Endothelial cell of umbilical vein (primary cell): ENCODE measurements at regions not wholly inside any gene's neighbourhood (a gene's known extent, or its start where the extent isn't known, plus 50 kb on each side); places are given as distances from the start of the nearest gene placed in this dataset.

Source experiments
- BruUV-seq: library from RNA; stranded (reverse); fragments of 400-500 nt; replicated peaks from 2 replicates; lab custom pipeline; 2021; lab: Mats Ljungman, UMichigan
- CTCF ChIA-PET: fragments of 300-600, 350-600 bp; sonication (Branson Sonifier 250); formaldehyde crosslinking; loops from one replicate; lab custom pipeline; 2021; ENCODE audit warnings: antibody characterized with exemption, inconsistent platforms; lab: Charles Lee
- POLR2A ChIA-PET: fragments of 300-600, 350-600 bp; sonication (Branson Sonifier 250); formaldehyde crosslinking; loops from one replicate; lab custom pipeline; 2021; ENCODE audit warnings: antibody characterized with exemption, inconsistent platforms; lab: Charles Lee
- DNase-seq: peaks from one replicate; pipeline ENCODE4 v3.0.0-alpha.2; 2011; ENCODE audit warnings: low read depth, low spot score
- FAIRE-seq: peaks from 2 replicates; lab custom pipeline; 2011; peaks lifted over from hg19 to GRCh38; lab: Jason Lieb, UNC
- H2AFZ ChIP-seq: 2 replicates; pipeline ENCODE4 v1.6.0; 2012; ENCODE audit warnings: low read depth, low read length, control low read depth, inconsistent platforms
- H3K27ac ChIP-seq: 2 replicates; pipeline ENCODE4 v1.5.1; 2011; ENCODE audit warnings: low read depth, mild to moderate bottlenecking, control low read depth, low read length, moderate library complexity; ENCODE audit not compliant: insufficient read depth
- H3K27me3 ChIP-seq, 2 experiments: 2 replicates each; pipeline versions ENCODE4 v1.6.0 to v1.6.1; 2011; ENCODE audit warnings: low read length in 2 of 2, mixed read lengths in 1 of 2; ENCODE audit not compliant: control insufficient read depth in 2 of 2, insufficient read depth in 2 of 2
- H3K36me3 ChIP-seq, 2 experiments: 2 replicates in 1 of 2; 3 replicates in 1 of 2; pipeline ENCODE4 v1.5.1; 2011; ENCODE audit warnings: low read length in 2 of 2, mild to moderate bottlenecking in 1 of 2, moderate library complexity in 1 of 2; ENCODE audit not compliant: control insufficient read depth in 2 of 2, insufficient read depth in 2 of 2; ENCODE audit errors: extremely low read depth in 1 of 2
- H3K4me1 ChIP-seq: 3 replicates; pipeline ENCODE4 v1.5.1; 2011; ENCODE audit warnings: mild to moderate bottlenecking, low read length; ENCODE audit not compliant: control insufficient read depth, insufficient read depth; ENCODE audit errors: extremely low read depth
- H3K4me2 ChIP-seq: 2 replicates; pipeline ENCODE4 v1.6.1; 2011; ENCODE audit warnings: low read length, control low read depth, mixed read lengths; ENCODE audit not compliant: insufficient read depth
- H3K4me3 ChIP-seq, 3 experiments: fragments of 200-600 bp in 1 of 3; sonication (generic), shearing (Covaris generic) in 1 of 3; replicated peaks in 1 of 3; 2 replicates each; pipeline ENCODE4 v1.5.1; 2011 to 2016; ENCODE audit warnings: control low read depth in 3 of 3, low read length in 3 of 3, mild to moderate bottlenecking in 2 of 3, inconsistent platforms in 1 of 3, low read depth in 1 of 3, moderate library complexity in 1 of 3; ENCODE audit not compliant: insufficient read depth in 1 of 3
- H3K79me2 ChIP-seq: 2 replicates; pipeline ENCODE4 v1.6.0; 2012; ENCODE audit warnings: low read length, inconsistent platforms; ENCODE audit not compliant: control insufficient read depth, insufficient read depth
- H3K9ac ChIP-seq: replicated peaks from 2 replicates; pipeline ENCODE3; 2011; ENCODE audit warnings: low read length, control low read depth; ENCODE audit not compliant: insufficient read depth; ENCODE audit errors: extremely low read depth
- H3K9me1 ChIP-seq: replicated peaks from 3 replicates; pipeline ENCODE4 v1.6.0; 2011; ENCODE audit warnings: mild to moderate bottlenecking, low read length; ENCODE audit not compliant: control insufficient read depth, insufficient read depth; ENCODE audit errors: extremely low read depth
- H3K9me3 ChIP-seq: replicated peaks from 2 replicates; pipeline ENCODE4 v1.5.1; 2012; ENCODE audit warnings: low read length, inconsistent platforms; ENCODE audit not compliant: control insufficient read depth, insufficient read depth
- H4K20me1 ChIP-seq: replicated peaks from 2 replicates; pipeline ENCODE3; 2011; ENCODE audit warnings: mild to moderate bottlenecking, low read length; ENCODE audit not compliant: control insufficient read depth, insufficient read depth; ENCODE audit errors: extremely low read depth
- CTCF ChIP-seq, 2 donors: IDR thresholded peaks; 1 replicate in 1 of 2; 2 replicates in 1 of 2; pipeline ENCODE4 v1.5.1; 2011; ENCODE audit warnings: low read length in 2 of 2, mild to moderate bottlenecking in 2 of 2, moderate library complexity in 2 of 2, control low read depth in 1 of 2, inconsistent platforms in 1 of 2, low read depth in 1 of 2; ENCODE audit not compliant: insufficient read depth in 1 of 2; ENCODE audit errors: extremely low read depth in 1 of 2
- EZH2 ChIP-seq: IDR thresholded peaks from 2 replicates; pipeline ENCODE4 v1.6.1; 2012; ENCODE audit warnings: borderline replicate concordance, low read depth, mild to moderate bottlenecking, moderate library complexity, low read length, inconsistent platforms; ENCODE audit not compliant: severe bottlenecking
- FOS ChIP-seq: IDR thresholded peaks from 2 replicates; pipeline ENCODE4 v1.6.1; 2011; ENCODE audit warnings: mild to moderate bottlenecking, low read length, moderate library complexity, borderline replicate concordance; ENCODE audit not compliant: insufficient read depth
- GATA2 ChIP-seq: IDR thresholded peaks from 2 replicates; pipeline ENCODE4 v1.7.0; 2011; ENCODE audit warnings: low read depth, mild to moderate bottlenecking, moderate library complexity, mixed read lengths, low read length; ENCODE audit not compliant: insufficient read length, insufficient read depth
- JUN ChIP-seq: IDR thresholded peaks from 2 replicates; pipeline ENCODE4 v1.6.1; 2011; ENCODE audit warnings: borderline replicate concordance, low read depth; ENCODE audit not compliant: insufficient read length, insufficient read depth
- MAX ChIP-seq: IDR thresholded peaks from 2 replicates; pipeline ENCODE4 v1.6.1; 2011; ENCODE audit not compliant: insufficient read depth, insufficient read length
- MYC ChIP-seq: IDR thresholded peaks from one replicate; pipeline ENCODE4 v1.6.1; 2011; ENCODE audit warnings: mild to moderate bottlenecking, low read depth, low read length
- POLR2A ChIP-seq: IDR thresholded peaks from 2 replicates; pipeline ENCODE4 v1.6.1; 2012; ENCODE audit warnings: low read depth, mild to moderate bottlenecking, control low read depth, low read length
- POLR2AphosphoS5 ChIP-seq: IDR thresholded peaks from 2 replicates; pipeline ENCODE4 v1.6.1; 2012; ENCODE audit warnings: low read depth, mild to moderate bottlenecking, control low read depth, low read length, moderate library complexity; ENCODE audit not compliant: insufficient read depth
- dilution Hi-C: fragments of 300-500 bp; cut with MboI; formaldehyde crosslinking; loops from one replicate; pipeline ENCODE4 v1.15.0; 2019; ENCODE audit warnings: low sequenced_read_pairs; ENCODE audit not compliant: extremely low pct_ligation_motif_present
- intact Hi-C: fragments of 100-400 bp; cut with micrococcal nuclease; formaldehyde crosslinking; loops from one replicate; pipeline ENCODE4 v1.10.0; 2022

DNA sequence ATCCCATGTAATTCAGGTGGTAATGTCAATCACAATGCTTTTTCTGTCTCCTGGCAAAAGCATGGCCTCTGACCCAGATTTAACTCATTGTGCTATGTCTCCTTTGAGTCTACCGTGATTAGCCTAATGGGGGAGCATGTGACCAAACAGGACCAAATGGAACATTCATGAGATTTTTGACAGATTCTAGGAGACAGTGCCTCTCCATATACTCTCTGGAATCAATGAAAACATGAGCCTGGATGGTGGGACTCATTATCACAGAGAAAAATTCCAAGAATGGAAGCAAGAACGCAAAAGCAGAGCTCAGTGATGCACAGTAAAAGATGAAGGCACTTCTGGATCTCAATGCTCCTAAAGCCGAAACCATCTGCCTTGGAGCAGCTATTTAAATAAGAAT is 307.9 kb upstream of the MON1B start:
- intact Hi-C loops: no loop called here
- POLR2A ChIA-PET: no interaction called here
- BruUV-seq: no TSS peak
- H3K27me3 ChIP-seq: no peaks in the 10 kb centered on the region
- H2AFZ ChIP-seq: no peak overlapping the region
- no peaks in the 10 kb centered on the region for H3K9me3 ChIP-seq
- TF ChIP-seq POLR2AphosphoS5: no peak
- TF ChIP-seq MYC: no peak
- no peaks in the 10 kb centered on the region for H3K36me3 ChIP-seq
- H4K20me1 ChIP-seq: no peaks in the 10 kb centered on the region
- FAIRE-seq: no peak
- no peak overlapping the region for H3K4me3 ChIP-seq
- no peak overlapping the region for H3K27ac ChIP-seq
- DNase-seq: no peak
- dilution Hi-C loops: no loop called here
- H3K79me2 ChIP-seq: no peaks in the 10 kb centered on the region
- no peaks in the 10 kb centered on the region for H3K4me1 ChIP-seq
- no peaks in the 10 kb centered on the region for H3K9me1 ChIP-seq
- H3K9ac ChIP-seq: no peak overlapping the region
- CTCF ChIA-PET: no interaction called here
- H3K4me2 ChIP-seq: no peak overlapping the region

DNA sequence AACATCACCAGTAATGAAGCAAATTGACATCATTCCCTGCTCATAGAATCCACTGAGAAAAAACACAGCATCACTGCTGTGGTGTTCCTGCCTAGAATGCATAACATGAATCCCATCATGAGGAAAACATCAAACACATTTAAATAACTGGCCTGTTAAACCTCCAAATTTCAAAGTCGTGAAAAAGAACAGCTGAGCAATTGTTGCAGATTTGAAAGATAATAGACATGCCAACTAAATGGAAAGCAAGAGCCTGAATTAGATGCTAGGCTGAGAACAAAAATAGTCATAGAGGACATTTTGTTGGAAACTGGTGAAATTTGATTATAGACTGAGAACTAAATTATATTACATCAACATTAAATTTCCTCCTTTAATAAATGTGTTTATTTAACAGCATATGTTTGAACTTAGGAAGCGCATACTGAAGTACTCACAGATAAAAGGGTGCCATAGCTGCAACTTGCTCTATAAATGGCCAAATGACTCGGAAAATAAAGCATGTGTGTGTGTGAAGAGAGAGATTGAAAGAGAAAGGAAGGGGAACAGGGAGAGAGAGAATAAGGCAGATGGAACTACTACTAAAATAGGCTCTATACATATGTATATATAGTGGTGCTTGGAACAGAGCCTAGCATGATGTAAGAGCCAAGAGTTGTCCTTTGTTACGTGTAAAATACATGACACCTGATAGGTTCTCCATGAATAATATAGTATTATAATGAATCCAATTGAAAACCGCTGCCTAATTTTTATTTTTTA is 305.0 kb upstream of the MON1B start:
- Histone ChIP-seq H3K4me2 (no peak overlapping the region), H3K9me3 (no peaks in the 10 kb centered on the region), H4K20me1 (no peaks in the 10 kb centered on the region), H3K4me1 (no peaks in the 10 kb centered on the region), H3K27me3 (no peaks in the 10 kb centered on the region), H3K27ac (no peak overlapping the region), H3K9me1 (no peaks in the 10 kb centered on the region), H3K9ac (no peak overlapping the region), H3K79me2 (no peaks in the 10 kb centered on the region), H3K36me3 (no peaks in the 10 kb centered on the region), H3K4me3 (no peak overlapping the region), H2AFZ (no peak overlapping the region)
- intact Hi-C loops (no loop called here), dilution Hi-C loops (no loop called here)
- ChIA-PET POLR2A (no interaction called here), CTCF (no interaction called here)
- no peak for TF ChIP-seq EZH2
- no peak for TF ChIP-seq POLR2A
- TF ChIP-seq JUN: no peak
- no peak for TF ChIP-seq GATA2
- TF ChIP-seq MAX: no peak
- TF ChIP-seq MYC: no peak
- TF ChIP-seq CTCF (IDR thresholded peaks at IDR 0.05; ENCODE audit: extremely low read depth in 1 of 2, insufficient read depth in 1 of 2, low read depth in 1 of 2, low read length in 2 of 2): no peak
- TF ChIP-seq POLR2AphosphoS5: no peak
- no peak for TF ChIP-seq FOS
- FAIRE-seq: no peak
- no peak for DNase-seq
- no TSS peak for BruUV-seq
